ENCODE measurements at regions not wholly inside any gene's neighbourhood (a gene's known extent, or its start where the extent isn't known, plus 50 kb on each side); places are given as distances from the start of the nearest gene placed in this dataset.

- no peak for ATAC-seq
- H3K9me3 ChIP-seq = no peaks in the 10 kb centered on the region
- H3K4me3 ChIP-seq = no peak overlapping the region
- H3K27me3 ChIP-seq = no peaks in the 10 kb centered on the region
- H3K27ac ChIP-seq = peak overlapping the region in 1 of 4 donors; percentile 9
- no peaks in the 10 kb centered on the region for H3K36me3 ChIP-seq
- peaks cover 0 to 8% (median 0%) of the 10 kb centered on the region in 3 donors for H3K4me1 ChIP-seq
- 75 to 89% methylated on average over 2 of the region's 2 CpGs for WGBS, 2 donors (ENCODE audit: low coverage in 1 of 2)
- no peak for TF ChIP-seq EP300 (IDR thresholded peaks at IDR 0.05)
- TF ChIP-seq POLR2A (IDR thresholded peaks at IDR 0.05) = no peak
- TF ChIP-seq POLR2AphosphoS5 (IDR thresholded peaks at IDR 0.05) = no peak
- TF ChIP-seq CTCF (IDR thresholded peaks at IDR 0.05) = no peak
These were observed 361.8 kb upstream of the ACTBL2 start for GRCh38 chr5:57844410-57844809.

- 58 to 59% methylated on average over 2 of the region's 2 CpGs for WGBS, 2 donors (ENCODE audit: low coverage in 1 of 2)
- no peak for ATAC-seq
- H3K27ac ChIP-seq = no peak overlapping the region
These were observed 360.4 kb upstream of the ACTBL2 start for GRCh38 chr5:57843059-57843367.

GRCh38 chr5:57842364-57843058 lies 359.9 kb upstream of the ACTBL2 start:
- peaks cover 0 to 8% (median 0%) of the 10 kb centered on the region in 3 donors for H3K4me1 ChIP-seq
- H3K27me3 ChIP-seq = no peaks in the 10 kb centered on the region
- no peak overlapping the region for H3K27ac ChIP-seq
- ATAC-seq = no peak
- 82 to 88% methylated on average over 3 of the region's 3 CpGs for WGBS, 2 donors (ENCODE audit: low coverage in 1 of 2)
- TF ChIP-seq CTCF (IDR thresholded peaks at IDR 0.05) (no peak), POLR2A (IDR thresholded peaks at IDR 0.05) (no peak)
- no peaks in the 10 kb centered on the region for H3K36me3 ChIP-seq
- H3K9me3 ChIP-seq = no peaks in the 10 kb centered on the region
- no peak overlapping the region for H3K4me3 ChIP-seq

More at GRCh38 chr5:57843059-57843367, 360.4 kb upstream of the ACTBL2 start:
- TF ChIP-seq EP300 (IDR thresholded peaks at IDR 0.05) = no peak
- no peak for TF ChIP-seq POLR2A (IDR thresholded peaks at IDR 0.05)
- no peak for TF ChIP-seq POLR2AphosphoS5 (IDR thresholded peaks at IDR 0.05)
- no peak for TF ChIP-seq CTCF (IDR thresholded peaks at IDR 0.05)
- no peaks in the 10 kb centered on the region for H3K9me3 ChIP-seq
- no peak overlapping the region for H3K4me3 ChIP-seq
- H3K4me1 ChIP-seq = peaks cover 0 to 8% (median 0%) of the 10 kb centered on the region in 3 donors
- no peaks in the 10 kb centered on the region for H3K36me3 ChIP-seq
- H3K27me3 ChIP-seq = no peaks in the 10 kb centered on the region

GRCh38 chr5:57841676-57842363 lies 359.2 kb upstream of the ACTBL2 start:
- Histone ChIP-seq H3K4me3 (no peak overlapping the region), H3K36me3 (no peaks in the 10 kb centered on the region), H3K27ac (no peak overlapping the region), H3K4me1 (peaks cover 0 to 8% (median 0%) of the 10 kb centered on the region in 3 donors), H3K27me3 (no peaks in the 10 kb centered on the region), H3K9me3 (no peaks in the 10 kb centered on the region)
- TF ChIP-seq CTCF (IDR thresholded peaks at IDR 0.05) = no peak
- no peak for TF ChIP-seq EP300 (IDR thresholded peaks at IDR 0.05)
- no peak for TF ChIP-seq POLR2AphosphoS5 (IDR thresholded peaks at IDR 0.05)
- no peak for TF ChIP-seq POLR2A (IDR thresholded peaks at IDR 0.05)
- ATAC-seq = peak; percentile 42
- WGBS, 2 donors (ENCODE audit: low coverage in 1 of 2) = 20 to 33% methylated on average over 4 to 5 of the region's 5 CpGs
